Umbilical cord (tissue), 1 donor: ENCODE measurements at regions not wholly inside any gene's neighbourhood (a gene's known extent, or its start where the extent isn't known, plus 50 kb on each side); places are given as distances from the start of the nearest gene placed in this dataset.
"Not testable (repeated sequence)": the region's sequence is repeated elsewhere in the genome, so short reads cannot be mapped to it uniquely, and the experiment has no call there.

Experiments
- DNase-seq: peaks from one replicate; pipeline ENCODE4 v3.0.0-alpha.2; 2015; ENCODE audit warnings: low spot score

GRCh38 chr21:20258542-20258941, 739.7 kb upstream of the NCAM2 start:
- peak; percentile 8 for DNase-seq

GRCh38 chr21:20259031-20259867, 739.0 kb upstream of the NCAM2 start:
- peak; percentile 19 for DNase-seq

GRCh38 chr21:20260124-20260523, 738.1 kb upstream of the NCAM2 start:
- DNase-seq = no peak

- DNase-seq = no peak
Measured at GRCh38 chr21:20261364-20261763, 736.8 kb upstream of the NCAM2 start.

GRCh38 chr21:20265707-20266440, 732.3 kb upstream of the NCAM2 start:
- no peak for DNase-seq

- no peak for DNase-seq
Measured at GRCh38 chr21:20266441-20266710, 731.8 kb upstream of the NCAM2 start.

GRCh38 chr21:20270365-20271055, 727.7 kb upstream of the NCAM2 start:
- DNase-seq = no peak

GRCh38 chr21:20272791-20273362, 725.3 kb upstream of the NCAM2 start:
- DNase-seq = peak; percentile 63

- no peak for DNase-seq
Measured at GRCh38 chr21:20276377-20276776, 721.8 kb upstream of the NCAM2 start.

- no peak for DNase-seq
Measured at GRCh38 chr21:20276954-20277353, 721.3 kb upstream of the NCAM2 start.

- DNase-seq = no peak
Measured at GRCh38 chr21:20283836-20284235, 714.4 kb upstream of the NCAM2 start.

- DNase-seq = no peak
Measured at GRCh38 chr21:20292280-20292679, 705.9 kb upstream of the NCAM2 start.

- DNase-seq = not testable (repeated sequence)
Measured at GRCh38 chr21:20292854-20293253, 705.4 kb upstream of the NCAM2 start.

- DNase-seq = no peak
Measured at GRCh38 chr21:20301395-20301794, 696.8 kb upstream of the NCAM2 start.

- DNase-seq = no peak
Measured at GRCh38 chr21:20302084-20302483, 696.1 kb upstream of the NCAM2 start.

GRCh38 chr21:20306836-20307235, 691.4 kb upstream of the NCAM2 start:
- DNase-seq = no peak

- no peak for DNase-seq
Measured at GRCh38 chr21:20308586-20309315, 689.5 kb upstream of the NCAM2 start.

- no peak for DNase-seq
Measured at GRCh38 chr21:20311234-20311787, 686.9 kb upstream of the NCAM2 start.

GRCh38 chr21:20313013-20313412, 685.2 kb upstream of the NCAM2 start:
- no peak for DNase-seq

GRCh38 chr21:20315042-20315441, 683.2 kb upstream of the NCAM2 start:
- no peak for DNase-seq

- no peak for DNase-seq
Measured at GRCh38 chr21:20329636-20330035, 668.6 kb upstream of the NCAM2 start.
